HepG2 (cell line): ENCODE measurements at regions not wholly inside any gene's neighbourhood (a gene's known extent, or its start where the extent isn't known, plus 50 kb on each side); places are given as distances from the start of the nearest gene placed in this dataset.

ENCODE experiments used
- ATAC-seq: fragments of 200-7000 bp; cut with Tn5 transposase; 3 replicates; pipeline ENCODE4 v1.9.1; 2020; ENCODE audit warnings: mild to moderate bottlenecking, moderate library complexity
- BruUV-seq: library from RNA; stranded (reverse); fragments of 400-500 nt; replicated peaks from 2 replicates; lab custom pipeline; 2021; lab: Mats Ljungman, UMichigan
- CTCF ChIA-PET: fragments of 300-600 bp; formaldehyde crosslinking; extraction: SDS; loops from one replicate; lab custom pipeline; 2021; ENCODE audit warnings: low total read pairs, inconsistent platforms, low intra/inter-chr PET ratio; lab: Yijun Ruan, JAX
- POLR2A ChIA-PET: fragments of 350-600 bp; sonication (Branson Sonifier 250); formaldehyde crosslinking; loops from one replicate; lab custom pipeline; 2020; ENCODE audit warnings: antibody characterized with exemption, inconsistent platforms; lab: Yijun Ruan, JAX
- DNase-seq: peaks from one replicate; pipeline ENCODE4 v3.0.0-alpha.2; 2015; ENCODE audit warnings: low spot score
- FAIRE-seq: peaks from 3 replicates; lab custom pipeline; 2011; peaks lifted over from hg19 to GRCh38; lab: Jason Lieb, UNC
- H2AFZ ChIP-seq: one replicate; pipeline ENCODE4 v1.6.1; 2011; ENCODE audit warnings: low read length, inconsistent platforms
- H3K27ac ChIP-seq: fragments of 300-600 bp; 3 replicates; pipeline ENCODE4 v1.8.0; 2011; ENCODE audit warnings: mixed run types, mild to moderate bottlenecking, mixed read lengths, low read length, inconsistent platforms; ENCODE audit not compliant: insufficient read depth; ENCODE audit errors: extremely low read length
- H3K27me3 ChIP-seq, 2 experiments: fragments of 200-600 bp in 1 of 2; 2 replicates in 1 of 2; 3 replicates in 1 of 2; pipeline versions ENCODE4 v1.6.0 to v1.8.0; 2011; ENCODE audit warnings: low read length in 2 of 2, mild to moderate bottlenecking in 2 of 2, moderate library complexity in 2 of 2, inconsistent platforms in 1 of 2; ENCODE audit not compliant: insufficient read depth in 2 of 2, control insufficient read depth in 1 of 2
- H3K36me3 ChIP-seq, 2 experiments: fragments of 200-600 bp in 1 of 2; replicated peaks in 1 of 2; 2 replicates in 1 of 2; 3 replicates in 1 of 2; pipeline versions ENCODE4 v1.5.1 to v1.8.0; 2011; ENCODE audit warnings: low read length in 2 of 2, inconsistent platforms in 1 of 2; ENCODE audit not compliant: insufficient read depth in 2 of 2, control insufficient read depth in 1 of 2
- H3K4me1 ChIP-seq: 2 replicates; pipeline ENCODE4 v1.5.1; 2012; ENCODE audit warnings: low read length, inconsistent platforms; ENCODE audit not compliant: insufficient read depth
- H3K4me2 ChIP-seq: 2 replicates; pipeline ENCODE4 v1.6.0; 2011; ENCODE audit warnings: low read depth, low read length, inconsistent platforms
- H3K4me3 ChIP-seq, 3 experiments: fragments of 200-600 bp in 1 of 3; sonication (generic), shearing (Covaris generic) in 1 of 3; replicated peaks in 1 of 3; 2 replicates each; pipeline ENCODE4 v1.5.1; 2011 to 2016; ENCODE audit warnings: low read length in 3 of 3, inconsistent platforms in 2 of 3, low read depth in 2 of 3, mild to moderate bottlenecking in 2 of 3, control low read depth in 1 of 3, mixed read lengths in 1 of 3; ENCODE audit not compliant: insufficient read depth in 1 of 3
- H3K79me2 ChIP-seq: one replicate; pipeline ENCODE4 v1.6.1; 2011; ENCODE audit warnings: low read length, inconsistent platforms; ENCODE audit not compliant: insufficient read depth
- H3K9ac ChIP-seq: 2 replicates; pipeline ENCODE4 v1.6.0; 2011; ENCODE audit warnings: mild to moderate bottlenecking, low read depth, low read length, inconsistent platforms; ENCODE audit not compliant: insufficient read depth
- H3K9me3 ChIP-seq: 2 replicates; pipeline ENCODE4 v1.5.1; 2012; ENCODE audit warnings: mild to moderate bottlenecking, low read length
- H4K20me1 ChIP-seq: 2 replicates; pipeline ENCODE4 v1.6.0; 2011; ENCODE audit warnings: inconsistent platforms, mild to moderate bottlenecking, low read length, moderate library complexity; ENCODE audit not compliant: insufficient read depth
- ADNP ChIP-seq: sonication (generic); formaldehyde crosslinking; IDR thresholded peaks from 2 replicates; pipeline ENCODE4 v1.4.0; 2020; ENCODE audit warnings: missing genetic modification reagents
- CBFB ChIP-seq: sonication (generic); formaldehyde crosslinking; IDR thresholded peaks from 2 replicates; pipeline ENCODE4 v1.4.0; 2020; ENCODE audit warnings: missing genetic modification reagents
- HCFC1 ChIP-seq: fragments of 150-350 bp; IDR thresholded peaks from 2 replicates; pipeline ENCODE4 v1.6.1; 2014; ENCODE audit warnings: low read depth, low read length
- IRF9 ChIP-seq: sonication (generic); formaldehyde crosslinking; IDR thresholded peaks from 2 replicates; pipeline ENCODE4 v1.8.0; 2022; ENCODE audit warnings: missing genetic modification reagents, mild to moderate bottlenecking, borderline replicate concordance
- MAX ChIP-seq: IDR thresholded peaks from 2 replicates; pipeline ENCODE4 v1.6.1; 2012; ENCODE audit warnings: inconsistent platforms
- NBN ChIP-seq: fragments of 450-650 bp; conservative IDR thresholded peaks from 2 replicates; pipeline ENCODE4 v1.6.1; 2017
- SOX5 ChIP-seq: IDR thresholded peaks from 2 replicates; pipeline ENCODE4 v1.6.1; 2016; ENCODE audit warnings: borderline replicate concordance
- ZFP36L1 ChIP-seq: sonication (generic); formaldehyde crosslinking; IDR thresholded peaks from 2 replicates; pipeline ENCODE4 v1.8.0; 2022; ENCODE audit warnings: mild to moderate bottlenecking, missing genetic modification reagents, moderate library complexity
- ZNF251 ChIP-seq: sonication (generic); formaldehyde crosslinking; IDR thresholded peaks from 2 replicates; pipeline ENCODE4 v1.9.0; 2021; ENCODE audit warnings: mild to moderate bottlenecking, missing genetic modification reagents
- ZNF318 ChIP-seq: sonication (generic); formaldehyde crosslinking; IDR thresholded peaks from 2 replicates; pipeline ENCODE4 v1.4.0; 2020; ENCODE audit warnings: mild to moderate bottlenecking, missing genetic modification reagents
- WGBS: methylation state at CpG from one replicate; pipeline ENCODE4 v1.1.6; 2017; ENCODE audit warnings: low lambda C conversion rate; 5-methylcytosine and 5-hydroxymethylcytosine counted together
- in situ Hi-C: cut with HindIII; loops from 2 replicates; pipeline ENCODE4 v1.10.0; 2017; ENCODE audit warnings: low pct_unique_long_range_greater_than_20kb; ENCODE audit not compliant: extremely low pct_ligation_motif_present
- intact Hi-C: fragments of 100-400 bp; cut with micrococcal nuclease; formaldehyde crosslinking; loops from one replicate; pipeline ENCODE4 v1.10.0; 2022; ENCODE audit not compliant: unreplicated experiment

GRCh38 chr6:4309540-4309939, 174.2 kb upstream of the ECI2 start:
- H3K4me3 ChIP-seq = no peak overlapping the region
- ChIA-PET CTCF (no interaction called here), POLR2A (no interaction called here)
- H3K9me3 ChIP-seq = peaks cover 26% of the 10 kb centered on the region; the same call in 1 of the 2 replicates
- H2AFZ ChIP-seq = no peak overlapping the region
- H3K9ac ChIP-seq = no peak overlapping the region
- H4K20me1 ChIP-seq = no peaks in the 10 kb centered on the region
- H3K4me2 ChIP-seq = no peak overlapping the region
- ATAC-seq (no peak), FAIRE-seq (no peak), DNase-seq (no peak)
- H3K4me1 ChIP-seq = no peaks in the 10 kb centered on the region
- in situ Hi-C loops = no loop called here
- H3K27ac ChIP-seq = no peak overlapping the region
- intact Hi-C loops = no loop called here
- H3K27me3 ChIP-seq = 0 out of 5 replicates have a peak, but pooled peaks cover 0 to 4% of the 10 kb centered on the region in 2 experiments
- TF ChIP-seq NBN (no peak), ZFP36L1 (CRISPR knock-in tag) (no peak), ZNF251 (CRISPR knock-in tag) (no peak), IRF9 (CRISPR knock-in tag) (no peak), CBFB (CRISPR knock-in tag) (no peak), SOX5 (CRISPR knock-in tag) (no peak), ADNP (CRISPR knock-in tag) (no peak), ZNF318 (CRISPR knock-in tag) (no peak), MAX (no peak), HCFC1 (no peak)
- WGBS = 21% methylated on average over 3 of the region's 3 CpGs
- BruUV-seq = no TSS peak
- H3K79me2 ChIP-seq = no peaks in the 10 kb centered on the region
- no peaks in the 10 kb centered on the region for H3K36me3 ChIP-seq
